Hepatic stellate cell (primary cell): ENCODE measurements at regions not wholly inside any gene's neighbourhood (a gene's known extent, or its start where the extent isn't known, plus 50 kb on each side); places are given as distances from the start of the nearest gene placed in this dataset.
"Not testable (repeated sequence)": the region's sequence is repeated elsewhere in the genome, so short reads cannot be mapped to it uniquely, and the experiment has no call there.

ENCODE experiments used
- DNase-seq: peaks from one replicate; pipeline ENCODE4 v3.0.0; 2011; ENCODE audit warnings: low spot score

DNA sequence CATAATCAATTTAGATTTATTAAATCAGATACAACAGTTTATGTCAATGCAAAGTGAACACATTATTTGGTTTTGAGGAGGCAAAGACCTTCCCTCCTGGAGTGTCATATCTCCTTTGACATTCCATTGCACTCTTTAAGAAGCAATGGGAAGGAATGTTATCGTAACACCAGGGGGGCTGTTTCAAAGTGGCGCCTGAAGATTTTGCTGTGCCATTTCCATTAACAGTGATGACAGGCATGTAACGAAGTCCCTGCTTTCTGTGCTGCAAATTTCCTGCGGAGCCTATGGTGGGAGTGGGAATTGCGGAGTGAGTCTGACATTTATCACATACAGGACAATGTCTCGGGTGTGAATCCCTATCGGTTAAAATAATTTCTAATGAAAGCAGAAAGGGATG, 499.6 kb upstream of the RAB6C start:
- DNase-seq = no peak

DNA sequence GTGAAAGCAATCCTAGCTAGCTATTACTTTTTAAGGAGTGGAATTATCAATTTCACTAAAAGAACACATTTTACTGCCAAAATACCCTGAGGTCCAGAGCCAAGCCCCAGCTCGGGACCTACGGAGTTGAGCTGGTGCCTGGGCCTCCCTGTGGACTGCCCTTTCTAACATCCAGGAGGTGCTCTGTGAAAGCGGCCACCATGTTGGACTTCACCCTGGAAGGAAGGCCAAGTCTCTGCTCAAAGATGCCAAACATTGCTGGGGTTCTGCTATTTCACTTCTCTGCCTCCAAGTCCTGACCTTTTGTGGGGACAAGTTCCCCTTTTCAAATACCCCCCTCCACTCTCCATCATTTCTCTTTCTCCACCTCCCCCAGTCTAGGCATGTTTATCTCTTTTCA, 498.7 kb upstream of the RAB6C start:
- no peak for DNase-seq

DNA sequence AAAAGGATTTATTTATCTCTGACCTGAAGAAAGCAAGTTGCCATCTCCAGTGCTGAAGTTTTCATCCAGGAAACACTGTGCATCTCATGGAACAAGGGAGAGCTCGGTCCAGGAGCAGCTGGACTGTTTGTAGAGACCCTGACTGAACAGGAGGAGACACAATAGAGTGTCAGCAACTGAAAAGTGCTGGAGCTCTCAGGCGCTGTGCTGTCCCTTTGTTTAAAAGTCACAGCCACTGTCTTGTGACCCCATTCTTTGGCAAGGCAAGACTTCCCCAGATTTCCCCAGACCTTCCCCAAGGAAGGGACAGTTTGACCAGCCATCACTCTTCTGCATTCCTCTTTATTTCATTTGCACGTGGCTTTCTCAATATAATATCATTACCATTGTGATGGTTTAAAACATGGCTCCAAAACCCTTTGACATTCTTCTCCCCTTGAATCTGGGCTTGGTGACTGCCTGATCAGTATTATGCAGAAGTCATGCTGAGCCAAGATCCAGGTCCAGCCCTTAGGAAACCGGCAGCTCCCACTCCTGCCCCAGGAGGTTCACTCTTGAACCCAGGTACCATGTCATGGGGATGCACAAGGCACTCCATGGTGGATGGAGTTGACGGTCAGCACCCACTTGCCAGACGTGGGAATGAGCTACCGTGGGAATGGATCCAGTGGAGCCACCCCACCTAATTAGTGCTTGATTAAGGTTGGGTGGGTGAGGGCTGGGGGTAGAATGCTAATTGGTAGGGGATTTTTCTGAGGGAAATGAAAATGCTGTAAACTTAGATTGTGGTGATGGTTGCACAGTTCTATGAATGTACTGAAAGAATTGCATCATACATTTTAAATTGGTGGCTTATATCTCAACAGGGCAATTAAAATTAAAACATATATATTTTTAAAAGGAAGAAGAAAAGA, 497.9 kb upstream of the RAB6C start:
- DNase-seq = no peak

DNA sequence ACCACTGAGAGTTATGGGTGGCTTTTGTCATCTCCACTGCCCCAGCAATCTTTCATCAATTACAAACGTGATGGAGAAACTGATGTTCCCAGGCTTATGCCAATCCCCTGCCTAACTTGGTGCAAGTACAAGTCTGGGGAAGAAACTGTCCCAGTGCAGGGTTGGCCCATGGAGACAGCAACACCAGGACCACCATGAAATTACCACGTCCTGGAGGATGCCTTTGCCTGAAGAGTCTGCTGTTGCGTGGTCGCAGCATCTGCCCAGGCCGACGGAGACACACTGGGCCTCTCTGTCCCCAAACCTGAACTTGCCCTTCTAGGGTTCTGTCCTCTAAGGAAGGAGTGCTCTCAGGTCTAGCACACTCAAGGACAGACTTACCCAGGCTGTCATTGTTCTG, 496.8 kb upstream of the RAB6C start:
- DNase-seq = no peak

DNA sequence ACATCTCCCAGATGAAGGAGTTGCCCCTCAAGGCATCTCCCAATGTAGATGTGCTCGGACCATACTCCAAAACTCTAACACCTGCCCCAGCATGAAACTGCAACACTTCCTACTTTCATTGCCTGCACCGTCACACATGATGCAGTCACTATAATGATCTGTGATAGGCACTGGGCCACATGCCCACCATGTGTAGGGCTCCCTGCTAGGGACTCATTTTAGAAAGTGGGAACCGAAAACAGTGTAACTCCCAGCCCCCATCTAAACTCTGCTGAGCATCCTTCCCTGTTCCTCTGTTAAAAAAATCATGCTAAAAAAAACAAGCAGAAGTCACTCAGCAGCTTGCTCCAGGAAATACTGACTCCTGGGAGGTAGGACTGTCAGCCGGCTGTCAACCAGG, 496.1 kb upstream of the RAB6C start:
- no peak for DNase-seq

DNA sequence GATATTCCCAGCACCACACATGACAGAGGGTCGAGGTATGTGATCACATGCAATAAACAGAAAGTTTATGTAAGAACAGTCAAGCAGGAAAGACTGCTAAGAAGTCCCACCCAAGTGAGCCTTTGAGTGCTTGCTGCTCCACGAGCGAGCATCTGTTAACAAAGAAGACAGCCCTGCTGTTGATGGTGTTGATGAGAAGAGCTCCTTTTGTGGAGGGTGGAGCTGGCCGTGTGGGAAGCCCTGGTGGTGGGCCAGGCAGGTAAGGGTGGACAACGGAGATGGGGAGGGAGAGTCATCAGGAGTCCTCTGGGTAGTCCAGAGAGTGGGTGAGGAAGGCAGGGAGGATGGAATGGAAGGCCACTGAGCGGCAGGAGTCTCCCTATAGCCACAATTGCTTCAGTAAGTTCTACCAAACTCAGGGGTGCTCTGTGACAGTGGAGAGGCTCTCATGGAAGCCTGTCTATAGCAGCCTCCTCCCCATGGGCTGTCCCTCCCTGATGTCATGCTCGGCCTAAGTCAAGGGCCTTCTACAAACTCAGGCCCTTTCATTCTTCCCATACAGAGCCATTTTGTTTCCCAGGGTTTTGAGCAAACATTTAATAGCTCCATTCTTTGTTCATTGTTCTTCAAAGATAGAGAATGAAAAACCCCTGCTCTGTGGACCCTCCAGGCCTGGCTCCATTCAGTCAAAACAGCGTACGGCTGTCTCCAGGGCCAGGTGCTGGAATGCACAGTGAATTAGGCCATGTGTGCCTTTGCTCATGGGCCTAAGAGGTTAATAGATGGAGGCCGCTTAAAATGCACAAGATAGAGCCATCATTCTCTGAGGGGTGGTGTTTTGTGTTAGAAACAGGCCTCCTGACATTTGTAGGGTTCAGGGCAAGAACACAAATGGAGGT, 494.2 kb upstream of the RAB6C start:
- no peak for DNase-seq

DNA sequence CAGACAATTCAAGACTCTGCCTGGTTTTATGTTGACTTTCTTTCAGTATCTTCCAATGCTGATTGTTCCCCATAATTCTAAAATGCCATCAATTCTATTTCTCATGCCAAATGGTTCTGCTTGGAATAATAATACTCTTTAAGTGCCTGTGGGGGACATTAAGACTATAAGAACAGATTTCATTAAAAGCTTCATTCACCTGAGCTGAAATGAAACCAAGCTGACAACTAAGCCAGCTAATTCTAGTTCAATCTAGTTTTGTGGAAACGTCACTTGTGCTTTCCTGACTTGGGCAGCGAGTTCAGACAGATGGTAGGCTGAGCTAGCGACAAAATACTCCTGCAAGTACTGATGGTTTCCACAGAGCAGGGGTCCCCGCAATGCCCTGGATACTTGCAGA, 491.1 kb upstream of the RAB6C start:
- DNase-seq = no peak

DNA sequence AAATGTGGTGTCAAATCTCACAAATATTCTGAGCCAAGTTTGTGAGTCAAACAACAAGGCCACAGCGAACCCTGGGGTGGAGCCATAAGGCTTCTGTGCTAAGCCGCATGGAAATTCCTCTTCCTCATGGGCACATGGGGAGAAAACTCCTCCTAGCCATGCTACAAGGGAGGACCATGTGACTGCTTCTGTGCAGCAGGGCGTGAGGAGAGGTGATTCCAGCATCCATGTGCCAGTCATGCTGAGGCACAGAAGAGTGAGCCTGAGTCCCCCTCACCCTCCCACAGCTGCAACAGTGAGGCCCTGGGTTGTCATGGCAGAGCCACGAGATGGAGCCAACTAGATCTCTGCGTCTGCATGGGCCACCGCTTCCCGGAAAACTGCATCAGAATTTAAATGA, 488.8 kb upstream of the RAB6C start:
- DNase-seq = no peak

DNA sequence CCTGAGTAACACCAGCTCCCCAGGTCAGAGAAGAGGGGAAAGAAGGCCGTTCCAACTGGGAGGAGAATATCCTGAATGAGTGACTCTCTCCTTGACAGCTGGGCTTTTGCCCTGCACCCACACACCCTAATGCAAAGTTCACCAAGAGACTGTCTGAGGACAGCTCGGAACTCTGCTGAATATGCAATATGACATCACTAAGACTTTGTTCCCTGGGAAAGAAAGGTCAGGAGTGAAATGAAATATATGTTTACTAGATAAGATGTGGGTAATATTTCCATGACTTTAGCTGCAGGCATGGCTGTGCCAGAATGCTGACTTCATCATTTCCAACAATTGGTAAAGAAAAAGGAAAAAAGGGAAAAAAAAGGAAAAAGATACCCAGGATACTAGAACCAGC, 488.2 kb upstream of the RAB6C start:
- DNase-seq = no peak

DNA sequence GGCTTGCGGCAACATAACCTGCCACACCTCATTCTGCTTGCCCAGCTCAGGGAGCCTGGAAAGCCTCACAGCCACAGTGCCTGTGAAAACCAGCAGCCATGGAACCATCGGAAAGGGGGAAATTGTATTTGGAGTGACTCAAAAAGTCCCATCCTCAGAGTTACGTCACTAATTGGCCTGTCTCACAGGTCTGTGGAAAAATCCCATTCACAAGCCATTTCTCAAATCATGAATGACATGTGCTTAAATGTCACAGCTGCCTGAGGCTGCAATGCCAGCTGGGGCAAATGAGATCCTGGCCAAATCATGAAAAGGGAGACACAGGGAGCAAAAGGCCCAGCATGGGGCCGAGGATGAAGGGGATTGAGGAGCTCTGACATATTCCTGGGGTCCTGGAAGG, 486.9 kb upstream of the RAB6C start:
- no peak for DNase-seq

DNA sequence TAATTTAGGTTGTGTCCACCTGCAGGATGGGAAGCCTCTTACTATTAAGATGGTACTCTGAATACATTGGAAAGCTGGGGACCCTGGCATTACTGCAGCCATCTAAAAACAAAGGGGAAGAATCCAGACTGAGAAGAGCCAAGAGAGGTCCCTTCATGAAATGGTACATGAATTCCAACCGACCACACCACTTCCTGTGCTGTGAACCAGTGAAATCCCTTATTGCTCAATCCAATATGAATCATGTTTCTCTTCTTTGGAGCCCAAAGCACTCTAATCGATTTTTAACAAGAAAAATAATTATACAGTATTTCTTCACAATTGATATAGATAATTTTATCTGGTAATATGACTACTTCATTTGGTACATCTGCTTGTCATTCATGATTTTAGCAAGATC, 479.7 kb upstream of the RAB6C start:
- no peak for DNase-seq

DNA sequence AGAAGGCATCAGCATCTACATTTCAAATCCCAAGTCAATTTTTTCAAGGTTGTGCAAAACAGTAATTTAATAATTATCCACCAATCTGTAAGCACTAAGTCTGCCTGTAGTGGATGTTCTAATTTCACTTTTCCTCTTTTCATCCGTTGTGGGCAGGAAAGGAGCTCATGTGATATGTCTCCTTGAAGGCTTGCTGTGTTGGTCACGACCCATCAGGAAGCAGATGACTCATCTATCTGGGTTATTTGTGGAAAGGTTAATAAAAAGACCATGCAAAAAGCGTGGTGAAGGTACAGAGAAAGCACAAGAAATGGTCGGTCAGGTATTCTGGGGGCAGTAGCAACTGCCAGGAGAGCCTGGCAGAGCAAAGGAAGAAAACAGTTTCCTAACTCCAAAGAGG, 476.7 kb upstream of the RAB6C start:
- DNase-seq = no peak

DNA sequence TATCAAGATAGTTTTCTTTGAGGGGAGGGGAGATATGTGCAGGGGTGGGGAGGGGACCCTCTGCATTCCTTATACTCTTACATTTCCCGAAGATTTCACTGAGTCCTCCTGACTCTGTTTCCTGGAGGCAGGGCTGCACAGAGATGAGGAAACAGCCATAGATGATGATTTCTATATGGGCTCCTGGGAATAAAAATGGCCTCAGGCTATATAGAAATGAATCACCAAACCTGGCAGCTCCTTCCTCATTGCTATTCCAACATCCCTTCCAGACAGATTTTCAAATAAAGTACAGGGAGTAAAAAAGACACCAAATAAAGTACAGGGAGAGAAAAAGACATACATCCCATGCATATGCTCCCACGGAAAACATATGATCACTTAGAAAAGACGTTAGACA, 474.8 kb upstream of the RAB6C start:
- no peak for DNase-seq

DNA sequence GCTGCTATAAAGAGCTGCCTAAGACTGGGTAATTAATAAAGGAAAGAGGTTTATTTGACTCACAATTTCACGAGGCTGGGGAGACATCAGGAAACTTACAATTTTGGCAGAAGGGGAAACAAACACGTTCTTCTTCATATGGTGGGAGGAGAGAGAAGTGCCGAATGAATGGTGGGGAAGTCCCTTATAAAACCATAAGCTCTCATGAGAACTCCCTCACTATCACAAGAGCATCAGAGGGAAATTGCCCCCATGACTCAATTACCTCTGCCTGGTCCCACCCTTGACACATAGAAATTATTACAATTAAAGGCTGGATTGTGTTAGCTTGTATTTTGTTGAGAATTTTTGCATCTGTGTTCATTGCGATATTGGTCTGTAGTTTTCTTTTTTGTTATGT, 460.5 kb upstream of the RAB6C start:
- no peak for DNase-seq

DNA sequence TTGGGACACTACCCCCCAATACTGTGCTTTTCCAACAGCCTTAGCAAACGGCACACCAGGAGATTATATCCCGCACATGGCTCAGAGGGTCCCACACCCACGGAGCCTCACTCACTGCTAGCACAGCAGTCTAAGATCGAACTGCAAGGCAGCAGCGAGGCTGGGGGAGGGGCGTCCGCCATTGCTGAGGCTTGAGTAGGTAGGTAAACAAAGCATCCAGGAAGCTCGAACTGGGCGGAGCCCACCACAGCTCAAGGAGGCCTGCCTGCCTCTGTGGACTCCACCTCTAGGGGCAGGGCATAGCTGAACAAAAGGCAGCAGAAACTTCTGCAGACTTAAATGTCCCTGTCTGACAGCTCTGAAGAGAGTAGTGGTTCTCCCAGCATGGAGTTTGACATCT, 447.3 kb upstream of the RAB6C start:
- not testable (repeated sequence) for DNase-seq

DNA sequence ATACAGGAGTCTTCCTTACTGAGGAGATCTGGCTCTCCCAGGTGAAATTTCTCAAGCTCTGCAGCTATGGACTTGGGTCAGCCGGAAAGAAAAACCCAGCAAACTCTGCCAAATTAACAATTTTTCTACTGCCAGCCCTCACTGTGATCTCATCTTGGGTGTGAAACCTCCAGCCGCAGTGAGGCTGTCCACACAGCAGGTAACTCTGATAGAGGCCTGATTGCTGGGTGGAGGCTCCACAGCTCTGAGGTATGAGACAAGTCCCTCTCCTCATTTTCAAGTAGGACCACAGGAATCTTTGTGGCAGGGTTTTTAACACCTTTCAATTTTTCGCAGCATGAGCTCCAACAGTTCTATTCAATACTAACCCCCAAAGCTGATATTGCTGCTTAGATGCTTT, 430.6 kb upstream of the RAB6C start:
- DNase-seq = no peak

DNA sequence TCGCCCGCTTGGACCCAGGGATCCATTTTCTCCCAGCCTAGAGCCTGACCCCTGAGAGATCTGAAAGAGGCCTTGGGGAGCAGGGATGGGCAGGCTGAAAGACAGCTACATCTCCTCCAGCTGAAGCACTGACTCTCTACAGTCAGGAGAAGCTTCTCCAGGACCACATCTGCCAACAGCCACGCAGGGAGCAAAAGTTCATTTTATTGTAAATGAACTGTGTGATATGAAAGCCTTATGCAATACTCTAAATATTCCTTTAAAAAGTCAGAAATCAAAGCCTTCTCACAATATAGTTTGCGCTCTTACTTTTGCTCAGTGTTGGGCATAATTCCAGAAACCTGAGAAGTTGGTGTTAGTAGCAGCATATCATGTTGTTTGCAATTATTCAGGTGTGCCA, 428.9 kb upstream of the RAB6C start:
- no peak for DNase-seq

DNA sequence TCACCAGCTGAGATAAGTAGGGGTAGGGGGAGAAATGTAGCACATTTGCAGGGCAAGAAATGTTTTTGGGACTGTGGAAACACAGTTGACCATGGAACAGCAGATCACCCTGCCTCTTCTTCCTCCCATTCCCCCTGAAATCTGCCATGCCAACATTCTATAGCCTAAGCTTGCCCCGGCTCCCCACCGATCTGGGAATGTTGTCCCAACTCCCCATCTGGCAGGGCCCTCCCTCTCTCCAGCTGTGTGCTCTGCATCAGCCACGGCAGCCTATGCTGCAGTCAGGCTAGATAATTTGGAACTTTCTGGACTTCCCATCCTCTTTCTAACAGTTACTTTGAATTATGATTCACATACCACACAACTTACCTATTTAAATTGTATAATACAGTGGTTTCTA, 425.1 kb upstream of the RAB6C start:
- no peak for DNase-seq

DNA sequence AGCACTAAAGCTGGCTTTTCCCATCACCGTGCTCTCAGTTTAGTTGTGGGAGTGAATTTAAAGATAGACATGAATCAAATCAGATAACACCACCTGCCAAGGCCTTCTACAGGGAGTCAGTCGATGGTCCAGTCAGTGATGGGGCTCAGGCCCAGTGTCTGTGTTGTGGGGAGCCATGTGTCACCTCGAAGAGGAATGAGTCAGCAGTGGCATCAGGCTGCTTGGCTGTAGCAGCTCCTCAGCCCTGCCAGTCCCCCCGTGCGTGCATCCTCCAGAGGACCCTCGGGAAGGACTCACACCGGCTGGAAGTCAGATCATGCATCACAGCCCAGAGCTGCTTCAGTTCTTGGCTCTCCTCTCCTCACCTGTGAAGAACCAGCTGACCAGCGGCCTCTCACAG, 420.4 kb upstream of the RAB6C start:
- DNase-seq = no peak

DNA sequence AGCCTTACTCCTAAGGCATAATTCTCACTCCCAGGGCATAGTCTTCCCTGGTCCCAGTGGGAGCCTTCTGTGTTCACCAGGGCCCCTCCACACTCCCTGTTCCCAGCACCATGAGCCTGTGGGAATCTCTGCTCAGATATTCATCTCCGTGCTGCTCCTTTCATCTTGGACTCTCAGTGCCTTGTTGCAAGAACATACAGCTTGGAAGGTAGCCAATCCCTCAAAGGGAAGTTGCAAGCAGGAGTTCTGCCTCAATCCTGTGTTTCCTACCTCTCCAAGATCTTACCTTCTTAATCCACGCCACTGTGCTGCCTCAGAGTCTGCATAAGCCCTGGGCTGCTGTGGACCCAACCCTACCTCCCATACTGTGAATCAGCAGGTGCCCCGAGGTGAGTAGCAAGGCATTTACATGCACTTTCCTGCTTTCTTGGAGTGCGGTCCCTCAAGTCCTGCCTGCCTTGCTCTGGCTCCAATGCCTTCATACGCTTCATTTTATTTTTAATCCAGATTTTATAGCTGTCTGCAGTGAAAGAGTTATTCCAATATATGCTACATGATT, 413.8 kb upstream of the RAB6C start:
- DNase-seq = no peak

DNA sequence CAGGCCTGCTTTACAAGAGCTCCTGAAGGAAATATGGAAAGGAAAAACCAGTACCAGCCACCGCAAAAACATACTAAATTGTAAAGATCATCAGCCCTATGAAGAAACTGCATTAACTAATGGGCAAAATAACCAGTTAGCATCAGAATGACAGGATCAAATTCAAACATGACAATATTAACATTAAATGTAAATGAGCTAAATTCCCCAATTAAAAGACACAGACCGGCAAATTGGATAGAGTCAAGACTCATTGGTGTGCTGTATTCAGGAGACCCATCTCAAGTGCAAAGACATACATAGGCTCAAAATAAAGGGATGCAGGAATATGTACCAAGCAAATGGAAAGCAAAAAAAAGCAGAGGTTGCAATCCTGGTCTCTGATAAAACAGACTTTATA, 408.7 kb upstream of the RAB6C start:
- not testable (repeated sequence) for DNase-seq

DNA sequence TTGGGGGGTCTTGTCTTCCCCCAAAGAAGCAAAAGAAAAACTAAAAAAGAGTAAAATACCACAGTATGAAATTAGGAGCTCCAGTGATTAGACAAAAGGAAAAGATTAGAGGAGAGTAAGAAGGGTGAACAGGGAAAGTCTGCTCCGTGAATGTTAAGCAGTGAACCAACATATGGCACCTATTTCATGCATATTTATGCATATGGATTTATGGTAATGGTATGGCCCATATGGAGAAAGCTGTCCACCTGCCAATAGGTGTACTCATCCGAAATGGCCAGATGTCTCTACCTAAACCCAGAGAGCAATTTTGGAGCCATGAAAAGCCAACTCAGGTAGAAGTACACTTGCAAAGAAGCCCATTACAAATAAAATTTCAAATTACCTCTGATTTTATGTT, 404.0 kb upstream of the RAB6C start:
- no peak for DNase-seq

DNA sequence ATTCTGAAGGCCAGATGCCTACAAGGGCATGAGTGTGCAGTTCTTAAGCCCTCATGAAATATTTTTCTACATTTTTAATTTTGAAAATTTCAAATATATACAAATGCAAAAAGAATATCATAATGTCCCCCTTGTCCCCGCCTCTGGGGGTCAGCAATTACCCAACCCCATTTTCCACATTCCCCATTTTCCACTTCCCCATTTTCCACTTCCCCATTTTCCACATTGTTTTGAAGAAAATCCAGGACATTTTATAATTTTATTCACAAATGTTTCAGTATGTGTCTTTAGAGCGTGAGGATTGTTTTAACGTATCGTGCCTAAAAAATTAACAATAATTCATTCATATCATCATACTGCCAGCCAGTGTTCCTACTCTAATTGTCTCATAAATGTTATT, 403.6 kb upstream of the RAB6C start:
- no peak for DNase-seq
